B cell (primary cell): ENCODE measurements at regions not wholly inside any gene's neighbourhood (a gene's known extent, or its start where the extent isn't known, plus 50 kb on each side); places are given as distances from the start of the nearest gene placed in this dataset.

Source experiments
- ATAC-seq: fragments of 200-7000 bp; cut with Tn5 transposase; one replicate; pipeline ENCODE4 v1.10.0; 2021; ENCODE audit warnings: low read depth, mild to moderate bottlenecking, moderate number of reproducible peaks, moderate library complexity
- CTCF ChIA-PET: fragments of 350-600 bp; sonication (Branson Sonifier 250); formaldehyde crosslinking; loops from one replicate; lab custom pipeline; 2021; ENCODE audit warnings: antibody characterized with exemption, inconsistent platforms; lab: Charles Lee
- POLR2A ChIA-PET: fragments of 350-600 bp; sonication (Branson Sonifier 250); formaldehyde crosslinking; loops from one replicate; lab custom pipeline; 2021; ENCODE audit warnings: antibody characterized with exemption; lab: Charles Lee
- DNase-seq: peaks from one replicate; pipeline ENCODE4 v3.0.0; 2013
- H2AFZ ChIP-seq: 2 replicates; pipeline ENCODE4 v1.6.1; 2012; ENCODE audit warnings: mild to moderate bottlenecking, low read depth, low read length; ENCODE audit not compliant: insufficient read depth, poor library complexity, severe bottlenecking
- H3K27ac ChIP-seq, 2 donors: 1 replicate in 1 of 2; 2 replicates in 1 of 2; pipeline ENCODE4 v1.5.1; 2012 to 2013; ENCODE audit warnings: low read length in 2 of 2, mild to moderate bottlenecking in 2 of 2, moderate library complexity in 1 of 2
- H3K27me3 ChIP-seq, 4 experiments: fragments of 200-600 bp in 1 of 4; sonication (generic) in 1 of 4; replicated peaks in 1 of 4; 1 replicate in 2 of 4; 2 replicates in 2 of 4; pipeline versions ENCODE4 v1.6.1 to v1.7.0; 2013 to 2016; ENCODE audit warnings: low read length in 3 of 4, mild to moderate bottlenecking in 2 of 4, mixed read lengths in 1 of 4, moderate library complexity in 1 of 4; ENCODE audit not compliant: insufficient read depth in 4 of 4, control insufficient read depth in 3 of 4; ENCODE audit errors: control extremely low read depth in 1 of 4
- H3K36me3 ChIP-seq, 2 experiments: replicated peaks in 1 of 2; 1 replicate in 1 of 2; 2 replicates in 1 of 2; pipeline versions ENCODE4 v1.6.1 to v1.7.1; 2013; ENCODE audit warnings: low read length in 1 of 2; ENCODE audit not compliant: insufficient read depth in 2 of 2, control insufficient read depth in 1 of 2; ENCODE audit errors: control extremely low read depth in 1 of 2, extremely low read depth in 1 of 2
- H3K4me1 ChIP-seq, 2 donors: fragments of 200-600 bp in 1 of 2; sonication (generic) in 1 of 2; 1 replicate in 1 of 2; 2 replicates in 1 of 2; pipeline versions ENCODE4 v1.5.1 to v1.6.1; 2013 to 2017; ENCODE audit warnings: low read length in 2 of 2; ENCODE audit not compliant: control insufficient read depth in 2 of 2, insufficient read depth in 2 of 2
- H3K4me2 ChIP-seq: replicated peaks from 2 replicates; pipeline ENCODE3; 2012; ENCODE audit warnings: mild to moderate bottlenecking, low read depth, low read length; ENCODE audit not compliant: poor library complexity, severe bottlenecking
- H3K4me3 ChIP-seq, 5 experiments: fragments of 200-600 bp in 1 of 5; sonication (generic) in 1 of 5; 1 replicate in 3 of 5; 2 replicates in 2 of 5; pipeline versions ENCODE4 v1.5.1 to v1.7.0; 2011 to 2016; ENCODE audit warnings: low read length in 4 of 5, mild to moderate bottlenecking in 4 of 5, low read depth in 2 of 5, control low read depth in 1 of 5, moderate library complexity in 1 of 5; ENCODE audit not compliant: insufficient read depth in 1 of 5; ENCODE audit errors: control extremely low read depth in 1 of 5, extremely low read depth in 1 of 5
- H3K79me2 ChIP-seq: fragments of 200-600 bp; sonication (generic); one replicate; pipeline ENCODE4 v1.6.0; 2016; ENCODE audit warnings: low read length; ENCODE audit not compliant: control insufficient read depth, insufficient read depth
- H3K9ac ChIP-seq: fragments of 200-600 bp; sonication (generic); 2 replicates; pipeline ENCODE4 v1.6.1; 2017; ENCODE audit warnings: mild to moderate bottlenecking, low read length, moderate library complexity
- H3K9me3 ChIP-seq, 3 donors: one replicate each; pipeline versions ENCODE4 v1.6.1 to v1.7.1; 2013; ENCODE audit warnings: low read length in 2 of 3; ENCODE audit not compliant: control insufficient read depth in 2 of 3, insufficient read depth in 1 of 3; ENCODE audit errors: control extremely low read depth in 1 of 3
- H4K20me1 ChIP-seq: 2 replicates; pipeline ENCODE4 v1.6.0; 2012; ENCODE audit warnings: mild to moderate bottlenecking, low read length; ENCODE audit not compliant: insufficient read depth, control insufficient read depth, poor library complexity, severe bottlenecking
- H3K27ac Mint-ChIP-seq: one replicate; pipeline ENCODE4 v1.8.0; 2021; ENCODE audit warnings: mixed read lengths
- H3K27me3 Mint-ChIP-seq: one replicate; pipeline ENCODE4 v1.8.0; 2021; ENCODE audit warnings: mixed read lengths
- H3K4me1 Mint-ChIP-seq: one replicate; pipeline ENCODE4 v1.8.0; 2021; ENCODE audit warnings: mixed read lengths
- H3K4me3 Mint-ChIP-seq: one replicate; pipeline ENCODE4 v1.8.0; 2021; ENCODE audit warnings: mixed read lengths
- H3K9me3 Mint-ChIP-seq: one replicate; pipeline ENCODE4 v1.8.0; 2022; ENCODE audit warnings: mixed read lengths; ENCODE audit not compliant: insufficient read depth
- EZH2 ChIP-seq: IDR thresholded peaks from 2 replicates; pipeline ENCODE4 v1.6.1; 2012; ENCODE audit warnings: borderline replicate concordance, low read depth, mild to moderate bottlenecking, moderate library complexity, low read length; ENCODE audit not compliant: insufficient read depth, poor library complexity, severe bottlenecking
- WGBS: methylation state at CpG from one replicate; pipeline ENCODE4 v1.1.5; 2013; ENCODE audit warnings: missing lambda C conversion rate; ENCODE audit not compliant: insufficient coverage; 5-methylcytosine and 5-hydroxymethylcytosine counted together
- intact Hi-C: fragments of 100-400 bp; cut with micrococcal nuclease; formaldehyde crosslinking; loops from one replicate; pipeline ENCODE4 v1.10.0; 2022
- TF ChIP-seq, protein P1 (sequence below): fragments of 200-600 bp; IDR thresholded peaks from one replicate; pipeline ENCODE4 v1.8.0; 2022; ENCODE audit warnings: antibody characterized with exemption, mild to moderate bottlenecking

DNA sequence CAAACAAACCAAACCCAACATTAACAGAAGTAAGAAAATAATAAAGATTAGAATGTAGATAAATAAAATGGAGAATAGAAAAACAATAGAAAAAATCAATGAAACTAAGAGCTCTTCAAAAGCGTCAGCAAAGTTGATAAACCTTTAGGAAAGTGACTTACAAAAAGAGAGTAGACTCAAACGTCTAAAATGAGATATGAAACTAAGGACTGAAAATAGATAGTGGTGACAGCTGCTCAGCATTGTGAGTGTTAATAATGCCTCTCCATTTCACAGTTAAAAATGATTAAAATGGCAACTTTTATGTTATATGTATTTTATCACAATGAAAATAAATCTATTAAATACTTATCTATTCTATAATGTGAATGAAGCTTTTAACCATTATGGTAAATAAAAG lies 125.7 kb upstream of the CPXCR1 start:
- no peak overlapping the region for H3K4me3 Mint-ChIP-seq
- Histone ChIP-seq H4K20me1 (no peaks in the 10 kb centered on the region), H3K4me1 (no peaks in the 10 kb centered on the region), H3K27me3 (no peaks in the 10 kb centered on the region), H3K9ac (no peak overlapping the region), H2AFZ (no peak overlapping the region), H3K4me2 (no peak overlapping the region), H3K79me2 (no peaks in the 10 kb centered on the region), H3K9me3 (peaks cover 0 to 4% (median 0%) of the 10 kb centered on the region in 3 donors), H3K36me3 (no peaks in the 10 kb centered on the region), H3K4me3 (no peak overlapping the region), H3K27ac (no peak overlapping the region)
- TF ChIP-seq, protein P1, sequence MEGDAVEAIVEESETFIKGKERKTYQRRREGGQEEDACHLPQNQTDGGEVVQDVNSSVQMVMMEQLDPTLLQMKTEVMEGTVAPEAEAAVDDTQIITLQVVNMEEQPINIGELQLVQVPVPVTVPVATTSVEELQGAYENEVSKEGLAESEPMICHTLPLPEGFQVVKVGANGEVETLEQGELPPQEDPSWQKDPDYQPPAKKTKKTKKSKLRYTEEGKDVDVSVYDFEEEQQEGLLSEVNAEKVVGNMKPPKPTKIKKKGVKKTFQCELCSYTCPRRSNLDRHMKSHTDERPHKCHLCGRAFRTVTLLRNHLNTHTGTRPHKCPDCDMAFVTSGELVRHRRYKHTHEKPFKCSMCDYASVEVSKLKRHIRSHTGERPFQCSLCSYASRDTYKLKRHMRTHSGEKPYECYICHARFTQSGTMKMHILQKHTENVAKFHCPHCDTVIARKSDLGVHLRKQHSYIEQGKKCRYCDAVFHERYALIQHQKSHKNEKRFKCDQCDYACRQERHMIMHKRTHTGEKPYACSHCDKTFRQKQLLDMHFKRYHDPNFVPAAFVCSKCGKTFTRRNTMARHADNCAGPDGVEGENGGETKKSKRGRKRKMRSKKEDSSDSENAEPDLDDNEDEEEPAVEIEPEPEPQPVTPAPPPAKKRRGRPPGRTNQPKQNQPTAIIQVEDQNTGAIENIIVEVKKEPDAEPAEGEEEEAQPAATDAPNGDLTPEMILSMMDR = no peak
- no peak for TF ChIP-seq EZH2
- no peak for DNase-seq
- no CpG with 5 or more reads among the region's 2 CpGs for WGBS
- no peak for ATAC-seq
- ChIA-PET CTCF (no interaction called here), POLR2A (no interaction called here)
- no peaks in the 10 kb centered on the region for H3K4me1 Mint-ChIP-seq
- no peaks in the 10 kb centered on the region for H3K9me3 Mint-ChIP-seq
- no peak overlapping the region for H3K27ac Mint-ChIP-seq
- no peaks in the 10 kb centered on the region for H3K27me3 Mint-ChIP-seq
- intact Hi-C loops = no loop called here

DNA sequence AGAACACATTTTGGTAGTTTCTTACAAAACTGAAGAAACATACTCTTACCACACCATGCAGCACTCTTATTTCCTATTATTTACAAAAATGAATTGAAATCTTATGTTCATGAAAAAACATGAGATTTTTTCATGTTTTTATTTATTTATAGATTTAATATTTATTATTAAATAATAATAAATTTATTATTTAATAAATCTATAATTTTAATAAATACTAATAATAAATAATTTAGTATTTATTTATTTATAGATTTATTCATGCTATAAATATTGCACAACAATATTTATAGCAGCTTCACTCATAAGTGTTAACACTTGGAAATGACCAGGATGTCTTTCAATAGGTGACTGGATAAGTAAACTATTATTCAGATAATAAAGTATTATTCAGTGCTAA lies 91.6 kb upstream of the CPXCR1 start:
- Mint-ChIP-seq H3K9me3 (peaks cover 6% of the 10 kb centered on the region), H3K27ac (no peak overlapping the region), H3K4me3 (no peak overlapping the region), H3K4me1 (no peaks in the 10 kb centered on the region), H3K27me3 (no peaks in the 10 kb centered on the region)
- Histone ChIP-seq H3K9me3 (no peaks in the 10 kb centered on the region), H3K4me1 (no peaks in the 10 kb centered on the region), H3K9ac (no peak overlapping the region), H4K20me1 (no peaks in the 10 kb centered on the region), H3K79me2 (no peaks in the 10 kb centered on the region), H3K27ac (no peak overlapping the region), H3K36me3 (no peaks in the 10 kb centered on the region), H2AFZ (no peak overlapping the region), H3K27me3 (no peaks in the 10 kb centered on the region), H3K4me3 (no peak overlapping the region), H3K4me2 (no peak overlapping the region)
- intact Hi-C loops = no loop called here
- TF ChIP-seq, protein P1 = no peak
- no peak for TF ChIP-seq EZH2
- ATAC-seq (no peak), DNase-seq (no peak)
- CTCF ChIA-PET = no interaction called here
- POLR2A ChIA-PET = no interaction called here
